Erythroblast (primary cell): ENCODE measurements at regions not wholly inside any gene's neighbourhood (a gene's known extent, or its start where the extent isn't known, plus 50 kb on each side); places are given as distances from the start of the nearest gene placed in this dataset.

ENCODE experiments used
- DNase-seq, 2 experiments: peaks; one replicate each; lab custom pipeline; 2025; lab: John Stamatoyannopoulos, UW
- GATA1 ChIP-seq: IDR thresholded peaks from 2 replicates; pipeline ENCODE4 v1.6.1; 2011; ENCODE audit warnings: low read depth, mild to moderate bottlenecking, control low read depth, low read length, moderate library complexity
- POLR2A ChIP-seq: IDR thresholded peaks from 2 replicates; pipeline ENCODE4 v1.6.1; 2011; ENCODE audit warnings: mild to moderate bottlenecking, low read length

- TF ChIP-seq POLR2A (no peak), GATA1 (no peak)
- DNase-seq = no peak
Measured at GRCh38 chr20:60467771-60468170, 509.5 kb downstream of the CDH26 start.

- DNase-seq = no peak
- TF ChIP-seq POLR2A = no peak
- TF ChIP-seq GATA1 = no peak
Measured at GRCh38 chr20:60469829-60470228, 511.6 kb downstream of the CDH26 start.

- no peak for DNase-seq
Measured at GRCh38 chr20:60470366-60470765, 512.1 kb downstream of the CDH26 start.

GRCh38 chr20:60473211-60473610, 515.0 kb downstream of the CDH26 start:
- TF ChIP-seq POLR2A (no peak), GATA1 (no peak)
- DNase-seq = no peak

More at GRCh38 chr20:60470366-60470765, 512.1 kb downstream of the CDH26 start:
- TF ChIP-seq GATA1 = no peak
- no peak for TF ChIP-seq POLR2A

DNA sequence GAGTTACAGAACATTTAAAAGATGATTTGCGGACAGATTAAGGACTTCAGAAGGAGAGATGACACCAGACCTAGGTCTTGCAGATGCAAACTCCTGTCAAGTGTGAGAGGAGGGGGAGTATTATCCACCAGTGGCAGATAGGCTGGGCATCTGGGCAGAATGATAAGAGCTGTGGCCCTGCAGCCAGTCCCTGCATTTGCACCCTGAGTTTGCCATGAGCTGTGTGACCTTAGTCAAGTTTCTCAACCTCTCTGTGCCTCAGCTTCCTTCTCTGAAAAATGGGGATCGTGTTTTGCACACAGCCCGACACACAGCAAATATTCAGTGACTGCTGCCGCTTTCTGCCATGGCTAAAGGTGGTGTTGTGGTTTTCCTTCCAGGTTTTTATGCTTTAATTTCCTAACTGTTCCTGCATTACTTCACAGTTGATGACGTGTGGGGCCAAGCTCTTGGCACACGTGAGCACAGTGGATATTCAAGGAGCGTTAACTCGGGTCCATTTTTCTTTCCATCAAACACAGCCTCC, 516.2 kb downstream of the CDH26 start:
- TF ChIP-seq POLR2A = no peak
- TF ChIP-seq GATA1 = no peak

DNA sequence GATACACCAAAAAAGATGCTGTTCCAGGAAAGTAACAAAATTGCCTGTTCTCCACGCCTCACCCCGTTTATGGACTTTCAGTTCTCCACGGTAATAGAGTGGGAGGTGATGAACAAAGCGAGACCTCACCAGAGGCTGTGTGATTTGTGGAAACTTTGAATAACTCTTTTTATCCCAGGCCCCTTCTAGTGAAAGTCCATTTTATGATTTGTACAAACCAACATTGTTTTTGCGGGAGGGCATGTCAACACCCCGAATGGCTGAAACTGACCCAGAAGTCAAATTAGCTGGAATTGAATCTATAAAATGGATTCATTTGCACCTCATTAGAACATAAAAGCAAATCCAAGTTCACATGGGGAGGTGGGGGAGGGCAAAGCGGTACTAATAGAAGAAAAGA, 517.8 kb downstream of the CDH26 start:
- DNase-seq = no peak
- TF ChIP-seq POLR2A = no peak
- TF ChIP-seq GATA1 = no peak

More for the DNA sequence above, 516.2 kb downstream of the CDH26 start:
- no peak for DNase-seq

DNA sequence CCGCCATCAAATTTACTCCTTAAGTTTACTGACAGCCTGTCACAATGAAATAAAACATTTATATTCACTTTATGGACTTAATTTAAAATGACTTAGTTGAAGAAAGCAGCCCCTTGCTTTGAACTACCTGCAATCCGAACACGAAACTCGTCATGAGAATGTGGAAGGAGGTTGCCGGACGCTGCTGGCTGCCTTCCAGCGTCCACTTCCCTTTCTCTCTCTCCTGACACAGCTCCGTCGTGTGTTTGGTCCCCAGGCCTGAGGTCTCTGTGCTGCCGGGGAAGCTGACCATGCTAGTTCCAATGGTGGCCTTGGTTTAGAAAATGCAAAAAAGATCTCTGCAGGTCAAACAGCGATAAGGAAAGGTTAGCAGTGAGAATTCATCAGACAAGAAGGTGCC, 519.7 kb downstream of the CDH26 start:
- TF ChIP-seq GATA1 (no peak), POLR2A (no peak)
- DNase-seq = no peak

GRCh38 chr20:60478533-60478932, 520.3 kb downstream of the CDH26 start:
- TF ChIP-seq POLR2A = no peak
- no peak for DNase-seq

- TF ChIP-seq POLR2A = no peak
- TF ChIP-seq GATA1 = no peak
- DNase-seq = no peak
Measured at GRCh38 chr20:60480950-60481742, 522.9 kb downstream of the CDH26 start.

DNA sequence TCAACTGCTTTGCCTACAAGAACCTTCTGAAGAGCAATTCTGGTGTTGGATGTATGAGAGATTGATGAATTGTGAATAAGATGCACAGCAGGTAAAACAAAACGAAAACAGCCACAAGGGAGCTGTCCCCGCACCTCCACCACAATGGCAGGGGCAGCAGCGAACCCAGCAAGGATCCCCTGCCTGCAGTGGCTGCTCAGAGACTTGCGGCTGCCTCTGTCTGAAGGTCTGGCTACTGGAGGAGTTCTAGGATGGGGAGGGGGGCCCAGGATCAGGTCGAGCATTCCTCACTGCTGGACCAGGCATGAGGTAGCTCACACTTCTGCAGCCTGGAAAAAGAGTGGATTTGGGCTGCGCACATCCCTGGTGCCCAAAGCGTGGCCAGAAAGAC, 523.5 kb downstream of the CDH26 start:
- TF ChIP-seq GATA1 = no peak
- TF ChIP-seq POLR2A = no peak
- DNase-seq = no peak

GRCh38 chr20:60482221-60483008, 524.2 kb downstream of the CDH26 start:
- TF ChIP-seq GATA1 (no peak), POLR2A (no peak)
- DNase-seq = no peak

DNA sequence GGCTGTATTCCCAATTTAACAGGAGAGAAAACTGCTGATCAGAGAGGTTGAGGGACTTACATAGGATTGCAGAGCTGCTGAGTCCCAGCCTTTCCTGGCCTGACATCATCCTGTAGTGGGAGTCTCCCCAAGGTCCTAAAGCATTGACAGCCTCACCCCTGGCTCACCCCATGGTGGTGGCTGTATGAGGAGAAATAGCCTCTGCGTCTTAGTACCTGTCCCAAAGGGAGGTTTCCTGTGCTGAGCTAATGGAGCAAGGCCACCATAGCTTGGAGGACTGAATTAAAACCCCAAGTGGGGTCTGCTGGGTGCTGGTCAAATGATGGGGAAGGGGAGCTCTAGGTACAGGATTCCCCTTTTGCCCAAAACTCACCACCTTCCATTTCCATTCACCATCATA, 525.1 kb downstream of the CDH26 start:
- no peak for TF ChIP-seq GATA1
- no peak for TF ChIP-seq POLR2A
- no peak for DNase-seq

DNA sequence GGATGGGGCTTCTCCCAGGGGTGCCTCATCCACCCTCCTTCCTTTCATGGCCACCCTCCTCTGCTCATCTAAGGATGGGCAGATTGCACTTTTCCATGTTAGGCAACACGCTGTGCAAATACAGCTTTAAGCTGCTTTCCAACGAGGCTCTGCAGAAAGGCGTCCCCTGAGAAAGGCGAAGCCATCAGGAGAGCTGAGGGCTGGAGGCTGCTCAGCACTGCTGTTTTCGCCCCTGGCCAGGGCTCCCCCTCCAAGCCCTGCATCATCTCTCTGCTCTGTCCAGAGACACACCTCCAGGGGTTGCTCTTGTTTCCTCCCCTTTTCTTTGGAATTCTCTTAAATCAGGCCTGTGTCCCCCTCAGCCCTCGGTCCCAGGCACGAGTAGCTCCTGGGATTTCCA, 526.1 kb downstream of the CDH26 start:
- no peak for TF ChIP-seq GATA1
- TF ChIP-seq POLR2A = no peak
- no peak for DNase-seq
